A549 (cell line): ENCODE measurements at regions not wholly inside any gene's neighbourhood (a gene's known extent, or its start where the extent isn't known, plus 50 kb on each side); places are given as distances from the start of the nearest gene placed in this dataset.

ENCODE experiments used
- POLR2A ChIP-seq: IDR thresholded peaks from 2 replicates; pipeline ENCODE4 v1.6.1; 2012; ENCODE audit warnings: mild to moderate bottlenecking, low read length
- ZC3H11A ChIP-seq: fragments of 450-650 bp; IDR thresholded peaks from 2 replicates; pipeline ENCODE4 v1.6.1; 2014; ENCODE audit warnings: antibody characterized with exemption, mild to moderate bottlenecking
- TF ChIP-seq, protein P1 (sequence below): fragments of >200 bp; sonication (Bioruptor Twin); formaldehyde crosslinking; IDR thresholded peaks from 3 replicates; pipeline ENCODE4 v1.5.1; 2016
- TF ChIP-seq, protein P2 (sequence below): fragments of 450-650 bp; IDR thresholded peaks from 2 replicates; pipeline ENCODE4 v1.6.1; 2014; ENCODE audit warnings: antibody characterized with exemption

DNA sequence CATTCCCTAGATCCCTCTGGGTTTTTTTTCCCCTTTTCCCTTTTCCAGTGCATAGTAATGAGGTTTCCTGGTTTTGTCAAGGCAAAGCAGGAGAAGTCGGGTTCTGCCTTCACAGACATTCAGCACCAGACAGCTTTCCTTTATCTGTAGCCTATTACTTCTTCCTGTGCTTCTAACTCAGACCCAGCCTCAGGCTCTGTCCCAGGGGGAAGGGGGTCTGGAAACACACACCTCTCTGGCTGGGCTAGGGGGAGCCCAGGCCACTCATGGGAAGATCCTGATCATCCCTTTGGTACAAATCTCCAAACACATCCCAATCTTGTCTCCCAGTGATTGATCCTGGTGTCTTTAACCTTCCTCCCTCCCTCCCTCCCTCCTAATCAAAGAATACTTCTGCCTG lies 656.4 kb downstream of the LMO4 start:
- TF ChIP-seq ZC3H11A, result no peak
- no peak for TF ChIP-seq POLR2A
- TF ChIP-seq, protein P1, sequence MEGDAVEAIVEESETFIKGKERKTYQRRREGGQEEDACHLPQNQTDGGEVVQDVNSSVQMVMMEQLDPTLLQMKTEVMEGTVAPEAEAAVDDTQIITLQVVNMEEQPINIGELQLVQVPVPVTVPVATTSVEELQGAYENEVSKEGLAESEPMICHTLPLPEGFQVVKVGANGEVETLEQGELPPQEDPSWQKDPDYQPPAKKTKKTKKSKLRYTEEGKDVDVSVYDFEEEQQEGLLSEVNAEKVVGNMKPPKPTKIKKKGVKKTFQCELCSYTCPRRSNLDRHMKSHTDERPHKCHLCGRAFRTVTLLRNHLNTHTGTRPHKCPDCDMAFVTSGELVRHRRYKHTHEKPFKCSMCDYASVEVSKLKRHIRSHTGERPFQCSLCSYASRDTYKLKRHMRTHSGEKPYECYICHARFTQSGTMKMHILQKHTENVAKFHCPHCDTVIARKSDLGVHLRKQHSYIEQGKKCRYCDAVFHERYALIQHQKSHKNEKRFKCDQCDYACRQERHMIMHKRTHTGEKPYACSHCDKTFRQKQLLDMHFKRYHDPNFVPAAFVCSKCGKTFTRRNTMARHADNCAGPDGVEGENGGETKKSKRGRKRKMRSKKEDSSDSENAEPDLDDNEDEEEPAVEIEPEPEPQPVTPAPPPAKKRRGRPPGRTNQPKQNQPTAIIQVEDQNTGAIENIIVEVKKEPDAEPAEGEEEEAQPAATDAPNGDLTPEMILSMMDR, result no peak
- TF ChIP-seq, protein P2, sequence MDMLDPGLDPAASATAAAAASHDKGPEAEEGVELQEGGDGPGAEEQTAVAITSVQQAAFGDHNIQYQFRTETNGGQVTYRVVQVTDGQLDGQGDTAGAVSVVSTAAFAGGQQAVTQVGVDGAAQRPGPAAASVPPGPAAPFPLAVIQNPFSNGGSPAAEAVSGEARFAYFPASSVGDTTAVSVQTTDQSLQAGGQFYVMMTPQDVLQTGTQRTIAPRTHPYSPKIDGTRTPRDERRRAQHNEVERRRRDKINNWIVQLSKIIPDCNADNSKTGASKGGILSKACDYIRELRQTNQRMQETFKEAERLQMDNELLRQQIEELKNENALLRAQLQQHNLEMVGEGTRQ, result no peak
